Omental fat pad (tissue), 3 donors: ENCODE measurements at regions not wholly inside any gene's neighbourhood (a gene's known extent, or its start where the extent isn't known, plus 50 kb on each side); places are given as distances from the start of the nearest gene placed in this dataset.

Source experiments
- ATAC-seq: fragments of 150-250 bp; one replicate; pipeline ENCODE4 v1.9.1; 2016; ENCODE audit warnings: mild to moderate bottlenecking, moderate library complexity; ENCODE audit not compliant: low FRiP score
- DNase-seq: peaks from one replicate; pipeline ENCODE4 v3.0.0-alpha.2; 2019; ENCODE audit warnings: low spot score
- CTCF ChIP-seq, 3 donors: fragments of 450-650 bp; IDR thresholded peaks; one replicate each; pipeline ENCODE4 v1.5.1; 2016 to 2017; ENCODE audit warnings: antibody characterized with exemption in 3 of 3, mild to moderate bottlenecking in 3 of 3, moderate library complexity in 2 of 3

- DNase-seq (no peak), ATAC-seq (no peak)
- no peak for TF ChIP-seq CTCF (IDR thresholded peaks at IDR 0.05)
Measured at GRCh38 chr1:29820401-29820800, 584.1 kb downstream of the PTPRU start.

GRCh38 chr1:29812408-29813135, 576.2 kb downstream of the PTPRU start:
- DNase-seq (no peak), ATAC-seq (no peak)
- no peak for TF ChIP-seq CTCF (IDR thresholded peaks at IDR 0.05)

GRCh38 chr1:29811727-29812407, 575.5 kb downstream of the PTPRU start:
- ATAC-seq: no peak
- TF ChIP-seq CTCF (IDR thresholded peaks at IDR 0.05): no peak
- no peak for DNase-seq

- no peak for DNase-seq
- no peak for TF ChIP-seq CTCF (IDR thresholded peaks at IDR 0.05)
- ATAC-seq: no peak
Measured at GRCh38 chr1:29811247-29811646, 574.9 kb downstream of the PTPRU start.

- no peak for ATAC-seq
- no peak for DNase-seq
- no peak for TF ChIP-seq CTCF (IDR thresholded peaks at IDR 0.05)
Measured at GRCh38 chr1:29810121-29811120, 574.1 kb downstream of the PTPRU start.

GRCh38 chr1:29809446-29810120, 573.3 kb downstream of the PTPRU start:
- DNase-seq (no peak), ATAC-seq (no peak)

More at GRCh38 chr1:29809446-29810120, 573.3 kb downstream of the PTPRU start:
- no peak for TF ChIP-seq CTCF (IDR thresholded peaks at IDR 0.05)
